Activated T-helper 17 cell treated with anti-CD3 and anti-CD28 coated beads, Interleukin-2, amount 50 U/mL, for 72 hours (primary cell): ENCODE measurements at regions not wholly inside any gene's neighbourhood (a gene's known extent, or its start where the extent isn't known, plus 50 kb on each side); places are given as distances from the start of the nearest gene placed in this dataset.
"Not testable (repeated sequence)": the region's sequence is repeated elsewhere in the genome, so short reads cannot be mapped to it uniquely, and the experiment has no call there.

Experiments used
- ATAC-seq: fragments of 150-1000 bp; cut with Tn5 transposase; replicated peaks from 2 replicates; pipeline ENCODE4 v1.10.0; 2021; ENCODE audit warnings: mild to moderate bottlenecking, moderate library complexity
- H3K27ac Mint-ChIP-seq: one replicate; pipeline ENCODE4 v1.8.0; 2022; ENCODE audit warnings: mixed read lengths
- H3K27me3 Mint-ChIP-seq: one replicate; pipeline ENCODE4 v1.8.0; 2022; ENCODE audit warnings: mixed read lengths
- H3K36me3 Mint-ChIP-seq: one replicate; pipeline ENCODE4 v1.8.0; 2022; ENCODE audit warnings: low read depth, mild to moderate bottlenecking, mixed read lengths
- H3K4me1 Mint-ChIP-seq: one replicate; pipeline ENCODE4 v1.8.0; 2022; ENCODE audit warnings: mixed read lengths
- H3K4me3 Mint-ChIP-seq: one replicate; pipeline ENCODE4 v1.8.0; 2022; ENCODE audit warnings: mild to moderate bottlenecking, mixed read lengths
- H3K9me3 Mint-ChIP-seq: one replicate; pipeline ENCODE4 v1.8.0; 2022; ENCODE audit warnings: mixed read lengths

DNA sequence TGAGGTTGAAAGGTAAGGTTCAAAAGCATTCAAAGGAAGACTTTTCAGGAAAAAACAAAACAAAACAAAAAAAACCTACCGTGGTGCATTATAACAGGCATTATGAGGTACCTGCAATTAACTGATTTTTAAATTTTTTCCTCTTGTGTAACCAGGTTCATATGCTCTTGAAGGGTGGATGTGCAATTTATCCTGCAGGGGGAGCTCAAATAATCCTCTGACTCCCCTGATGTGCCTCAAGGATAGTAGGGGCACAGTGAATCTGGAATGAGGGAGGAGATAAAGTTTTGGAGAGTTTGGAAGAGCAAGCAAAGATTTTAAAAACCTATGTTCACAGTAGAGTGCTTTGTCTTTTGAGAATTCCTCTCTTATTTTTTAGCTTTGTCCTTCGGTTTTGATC, 1349.4 kb downstream of the CDH8 start:
- Mint-ChIP-seq H3K27ac (no peak overlapping the region), H3K27me3 (no peaks in the 10 kb centered on the region), H3K4me1 (no peaks in the 10 kb centered on the region), H3K36me3 (no peaks in the 10 kb centered on the region), H3K9me3 (peaks cover 21% of the 10 kb centered on the region), H3K4me3 (no peak overlapping the region)
- ATAC-seq, result no peak

DNA sequence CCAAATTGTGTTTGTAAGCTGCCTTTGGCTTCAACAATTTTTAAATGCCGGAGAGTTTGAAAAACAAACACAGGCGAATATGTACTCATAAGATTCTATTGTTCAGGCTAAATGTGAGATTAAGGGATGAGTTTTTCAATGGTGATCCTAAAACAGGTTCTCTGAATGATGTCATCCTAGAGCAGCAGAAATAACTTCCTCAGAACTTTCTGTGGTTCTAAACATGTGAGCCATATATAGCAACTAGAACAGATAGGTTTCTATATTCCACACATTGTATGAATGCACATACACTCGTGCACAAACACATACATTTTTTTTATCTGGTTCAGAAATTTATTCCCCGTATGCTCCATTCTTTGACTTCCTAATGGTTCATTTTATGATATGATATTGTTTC, 1352.2 kb downstream of the CDH8 start:
- no peak for ATAC-seq
- Mint-ChIP-seq H3K4me3 (no peak overlapping the region), H3K4me1 (no peaks in the 10 kb centered on the region), H3K9me3 (peaks cover 21% of the 10 kb centered on the region), H3K27me3 (no peaks in the 10 kb centered on the region), H3K36me3 (no peaks in the 10 kb centered on the region), H3K27ac (no peak overlapping the region)

DNA sequence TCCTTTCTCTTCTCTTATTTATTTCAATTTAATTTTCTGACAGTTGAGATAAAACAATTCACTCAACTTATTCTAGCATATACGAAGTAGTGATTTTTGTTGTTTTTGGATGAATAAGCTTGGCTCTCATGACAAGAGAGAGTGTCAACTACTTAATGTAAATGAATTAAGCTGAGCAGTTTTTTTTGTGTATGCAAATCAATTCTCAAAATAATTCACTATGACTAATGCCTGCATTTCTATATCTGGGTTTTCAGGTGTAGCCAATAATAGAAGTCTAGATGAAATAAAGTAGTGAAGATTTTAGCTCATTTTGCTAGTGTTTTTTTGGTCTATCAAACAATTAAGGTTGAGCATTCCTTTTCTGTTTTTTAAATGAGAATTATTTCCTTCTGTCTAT, 1354.0 kb downstream of the CDH8 start:
- Mint-ChIP-seq H3K9me3 (peaks cover 27% of the 10 kb centered on the region), H3K4me1 (no peaks in the 10 kb centered on the region), H3K27me3 (no peaks in the 10 kb centered on the region), H3K27ac (no peak overlapping the region), H3K4me3 (no peak overlapping the region), H3K36me3 (no peaks in the 10 kb centered on the region)
- no peak for ATAC-seq

GRCh38 chr16:60681043-60681442, 1355.2 kb downstream of the CDH8 start:
- Mint-ChIP-seq H3K4me1 (no peaks in the 10 kb centered on the region), H3K36me3 (no peaks in the 10 kb centered on the region), H3K27me3 (no peaks in the 10 kb centered on the region), H3K9me3 (peaks cover 17% of the 10 kb centered on the region), H3K27ac (no peak overlapping the region), H3K4me3 (no peak overlapping the region)
- ATAC-seq, result no peak

DNA sequence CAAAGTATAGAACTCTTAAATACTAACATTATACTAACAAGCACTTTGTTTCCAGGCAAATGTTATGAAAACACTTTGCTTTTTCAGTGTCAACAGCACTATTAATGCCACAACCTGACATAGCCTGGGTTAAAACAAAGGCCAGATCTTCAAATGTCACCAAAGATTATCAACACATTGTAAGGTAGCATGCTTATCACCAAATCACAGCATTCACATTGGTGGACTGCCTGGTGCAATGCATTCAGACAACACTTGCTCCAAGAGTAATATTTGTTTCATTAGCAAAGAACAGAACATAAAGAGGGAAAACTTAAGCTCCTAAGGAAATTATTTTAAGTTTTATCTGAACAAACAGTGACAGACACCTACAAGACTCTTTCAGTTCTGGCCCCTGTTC, 1361.2 kb downstream of the CDH8 start:
- no peaks in the 10 kb centered on the region for H3K27me3 Mint-ChIP-seq
- no peaks in the 10 kb centered on the region for H3K4me1 Mint-ChIP-seq
- no peaks in the 10 kb centered on the region for H3K36me3 Mint-ChIP-seq
- no peak overlapping the region for H3K4me3 Mint-ChIP-seq
- H3K27ac Mint-ChIP-seq, result no peak overlapping the region
- no peak for ATAC-seq
- H3K9me3 Mint-ChIP-seq, result peaks cover 19% of the 10 kb centered on the region

GRCh38 chr16:60674241-60674640, 1362.0 kb downstream of the CDH8 start:
- Mint-ChIP-seq H3K27me3 (no peaks in the 10 kb centered on the region), H3K9me3 (peaks cover 18% of the 10 kb centered on the region), H3K4me1 (no peaks in the 10 kb centered on the region), H3K27ac (no peak overlapping the region), H3K36me3 (no peaks in the 10 kb centered on the region), H3K4me3 (no peak overlapping the region)
- no peak for ATAC-seq

DNA sequence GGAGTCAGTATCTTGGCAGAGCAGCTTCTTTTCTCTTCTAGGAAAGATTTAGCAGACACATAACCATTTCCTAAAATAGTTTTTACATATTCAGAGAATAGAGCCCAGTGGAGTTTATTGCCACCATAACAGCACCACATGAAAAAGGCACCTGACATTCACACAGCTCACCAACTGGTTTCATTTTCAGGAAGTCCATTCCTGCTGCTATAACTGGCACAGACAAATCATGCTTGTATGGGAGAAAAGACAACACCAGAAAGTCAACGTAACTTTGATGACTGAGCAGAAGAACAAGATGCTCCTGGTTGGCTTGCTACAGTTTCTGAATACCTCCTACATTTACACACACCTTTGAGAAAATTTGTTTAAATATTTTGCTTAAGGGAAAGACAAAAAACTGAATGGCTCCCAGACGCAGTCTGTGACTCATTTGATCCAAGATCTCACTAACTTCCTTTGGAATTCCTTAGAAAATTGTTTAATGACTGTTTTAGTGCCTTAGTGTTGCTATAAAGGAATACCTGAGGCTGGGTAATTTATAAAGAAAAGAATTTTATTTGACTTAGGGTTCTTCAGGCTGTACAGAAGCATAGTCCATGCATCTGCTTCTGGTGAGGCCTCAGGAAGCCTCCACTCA, 1380.6 kb downstream of the CDH8 start:
- H3K27me3 Mint-ChIP-seq, result no peaks in the 10 kb centered on the region
- H3K4me3 Mint-ChIP-seq, result no peak overlapping the region
- no peaks in the 10 kb centered on the region for H3K4me1 Mint-ChIP-seq
- no peak overlapping the region for H3K27ac Mint-ChIP-seq
- ATAC-seq, result no peak
- peaks cover 19% of the 10 kb centered on the region for H3K9me3 Mint-ChIP-seq
- no peaks in the 10 kb centered on the region for H3K36me3 Mint-ChIP-seq

- no peaks in the 10 kb centered on the region for H3K36me3 Mint-ChIP-seq
- no peak overlapping the region for H3K27ac Mint-ChIP-seq
- H3K27me3 Mint-ChIP-seq, result no peaks in the 10 kb centered on the region
- no peak for ATAC-seq
- H3K4me1 Mint-ChIP-seq, result no peaks in the 10 kb centered on the region
- peaks cover 23% of the 10 kb centered on the region for H3K9me3 Mint-ChIP-seq
- H3K4me3 Mint-ChIP-seq, result no peak overlapping the region
Observed at GRCh38 chr16:60651346-60651745, 1384.9 kb downstream of the CDH8 start.

DNA sequence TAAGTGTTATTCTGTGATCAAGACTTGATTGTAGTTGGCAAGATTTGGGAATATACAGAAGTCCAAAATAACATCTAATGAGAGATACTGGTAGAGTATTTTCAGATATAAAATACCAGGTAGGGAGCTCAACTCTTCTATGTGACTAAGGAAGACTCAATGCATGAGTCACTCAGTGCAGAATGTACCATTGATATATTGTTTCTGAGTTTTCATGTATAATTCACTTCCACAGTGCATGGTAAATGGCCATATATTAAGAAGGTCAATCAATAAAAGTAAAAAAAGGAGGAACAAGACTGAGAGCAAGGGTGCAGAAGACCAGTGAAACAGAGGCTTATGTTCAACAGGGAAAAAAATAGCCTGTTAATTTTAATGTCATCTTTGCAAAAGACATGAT, 1387.9 kb downstream of the CDH8 start:
- Mint-ChIP-seq H3K4me1 (no peaks in the 10 kb centered on the region), H3K27me3 (no peaks in the 10 kb centered on the region)
- ATAC-seq, result no peak

GRCh38 chr16:60647388-60647787, 1388.8 kb downstream of the CDH8 start:
- H3K27me3 Mint-ChIP-seq, H3K36me3 Mint-ChIP-seq, H3K27ac Mint-ChIP-seq, H3K4me3 Mint-ChIP-seq, H3K4me1 Mint-ChIP-seq, ATAC-seq: not testable (repeated sequence)
- H3K9me3 Mint-ChIP-seq, result peaks cover 29% of the 10 kb centered on the region

More for the DNA sequence above, 1387.9 kb downstream of the CDH8 start:
- no peaks in the 10 kb centered on the region for H3K36me3 Mint-ChIP-seq
- H3K4me3 Mint-ChIP-seq, result no peak overlapping the region
- peaks cover 34% of the 10 kb centered on the region for H3K9me3 Mint-ChIP-seq
- H3K27ac Mint-ChIP-seq, result no peak overlapping the region

GRCh38 chr16:60646631-60647030, 1389.6 kb downstream of the CDH8 start:
- ATAC-seq, result no peak
- no peaks in the 10 kb centered on the region for H3K4me1 Mint-ChIP-seq
- H3K36me3 Mint-ChIP-seq, result no peaks in the 10 kb centered on the region
- peaks cover 23% of the 10 kb centered on the region for H3K9me3 Mint-ChIP-seq
- no peak overlapping the region for H3K27ac Mint-ChIP-seq
- H3K27me3 Mint-ChIP-seq, result no peaks in the 10 kb centered on the region
- H3K4me3 Mint-ChIP-seq, result no peak overlapping the region

GRCh38 chr16:60645541-60645940, 1390.7 kb downstream of the CDH8 start:
- peaks cover 27% of the 10 kb centered on the region for H3K9me3 Mint-ChIP-seq
- no peak for ATAC-seq
- H3K27ac Mint-ChIP-seq, result no peak overlapping the region
- H3K27me3 Mint-ChIP-seq, result no peaks in the 10 kb centered on the region
- no peak overlapping the region for H3K4me3 Mint-ChIP-seq
- H3K4me1 Mint-ChIP-seq, result no peaks in the 10 kb centered on the region
- H3K36me3 Mint-ChIP-seq, result no peaks in the 10 kb centered on the region

DNA sequence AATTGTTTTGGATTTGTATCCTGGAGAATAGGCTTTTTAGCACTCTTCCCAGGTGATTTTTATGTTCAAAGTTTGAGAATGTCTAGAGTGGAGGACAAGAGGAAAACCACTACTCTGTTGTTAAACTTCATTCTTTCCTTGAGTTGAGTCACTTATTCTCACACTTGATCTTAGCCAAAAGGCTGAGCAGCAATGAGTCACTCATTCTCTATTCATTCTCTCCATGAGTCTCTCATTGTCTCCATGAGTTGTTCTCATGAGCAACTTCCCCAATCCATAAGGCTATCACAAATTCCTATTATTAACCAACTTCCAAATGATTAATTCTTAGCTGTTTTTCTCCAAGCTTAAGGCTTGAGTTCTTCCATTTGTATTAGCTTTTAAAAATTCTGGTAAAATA, 1393.3 kb downstream of the CDH8 start:
- no peaks in the 10 kb centered on the region for H3K27me3 Mint-ChIP-seq
- ATAC-seq, result no peak
- no peaks in the 10 kb centered on the region for H3K4me1 Mint-ChIP-seq
- peaks cover 24% of the 10 kb centered on the region for H3K9me3 Mint-ChIP-seq
- H3K27ac Mint-ChIP-seq, result no peak overlapping the region
- H3K36me3 Mint-ChIP-seq, result no peaks in the 10 kb centered on the region
- no peak overlapping the region for H3K4me3 Mint-ChIP-seq

GRCh38 chr16:60641067-60641665, 1395.1 kb downstream of the CDH8 start:
- Mint-ChIP-seq H3K27me3 (no peaks in the 10 kb centered on the region), H3K36me3 (no peaks in the 10 kb centered on the region), H3K27ac (no peak overlapping the region), H3K9me3 (peaks cover 16% of the 10 kb centered on the region), H3K4me1 (no peaks in the 10 kb centered on the region), H3K4me3 (no peak overlapping the region)
- no peak for ATAC-seq

GRCh38 chr16:60640038-60640437, 1396.2 kb downstream of the CDH8 start:
- ATAC-seq, result no peak
- Mint-ChIP-seq H3K4me1 (no peaks in the 10 kb centered on the region), H3K9me3 (peaks cover 20% of the 10 kb centered on the region), H3K27me3 (no peaks in the 10 kb centered on the region), H3K4me3 (no peak overlapping the region), H3K27ac (no peak overlapping the region), H3K36me3 (no peaks in the 10 kb centered on the region)

GRCh38 chr16:60636636-60637035, 1399.6 kb downstream of the CDH8 start:
- H3K36me3 Mint-ChIP-seq, H3K4me3 Mint-ChIP-seq, H3K4me1 Mint-ChIP-seq, H3K27ac Mint-ChIP-seq, ATAC-seq, H3K27me3 Mint-ChIP-seq: not testable (repeated sequence)
- H3K9me3 Mint-ChIP-seq, result peaks cover 23% of the 10 kb centered on the region
